ENCODE measurements at regions not wholly inside any gene's neighbourhood (a gene's known extent, or its start where the extent isn't known, plus 50 kb on each side); places are given as distances from the start of the nearest gene placed in this dataset.

DNA sequence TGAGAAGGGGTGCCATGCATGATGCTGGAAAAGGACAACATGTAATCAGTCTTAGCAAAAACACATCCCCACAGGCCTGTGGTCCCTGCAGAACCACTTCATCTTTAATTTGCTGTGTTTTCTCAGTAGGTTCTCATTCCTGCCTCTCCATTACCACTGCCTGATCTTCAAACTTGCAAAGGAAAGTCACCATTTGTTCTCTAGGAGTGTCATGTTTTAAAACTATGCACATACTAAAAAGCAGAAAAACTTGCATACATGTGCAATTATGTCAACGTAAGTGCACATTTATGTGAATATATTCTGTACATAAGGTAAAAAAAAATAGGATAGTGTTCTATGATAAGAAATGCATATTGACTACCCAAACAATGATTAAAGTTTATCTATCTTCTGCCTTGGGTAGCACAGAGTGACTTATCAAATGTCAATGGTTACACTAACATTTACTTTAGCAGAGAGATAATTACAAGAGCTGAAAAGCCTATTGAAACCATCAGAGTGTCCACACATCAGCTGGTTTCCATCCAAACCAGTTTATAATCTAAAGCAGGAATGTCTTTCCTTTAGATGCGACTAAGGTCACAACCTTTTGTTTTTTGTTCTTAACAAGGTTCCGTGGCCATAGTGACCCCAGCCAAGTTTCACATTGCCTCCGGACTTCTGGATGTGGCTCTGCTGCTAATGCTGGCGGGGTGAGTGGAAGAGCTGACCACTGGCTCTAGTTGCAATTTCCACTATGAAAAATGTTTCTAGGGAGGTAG, 58.7 kb upstream of the RMDN2 start:
- DNase-seq (ENCODE audit: low read depth) = no peak

GRCh38 chr2:37867166-37867565, 57.9 kb upstream of the RMDN2 start:
- no peak for DNase-seq (ENCODE audit: low read depth)

DNA sequence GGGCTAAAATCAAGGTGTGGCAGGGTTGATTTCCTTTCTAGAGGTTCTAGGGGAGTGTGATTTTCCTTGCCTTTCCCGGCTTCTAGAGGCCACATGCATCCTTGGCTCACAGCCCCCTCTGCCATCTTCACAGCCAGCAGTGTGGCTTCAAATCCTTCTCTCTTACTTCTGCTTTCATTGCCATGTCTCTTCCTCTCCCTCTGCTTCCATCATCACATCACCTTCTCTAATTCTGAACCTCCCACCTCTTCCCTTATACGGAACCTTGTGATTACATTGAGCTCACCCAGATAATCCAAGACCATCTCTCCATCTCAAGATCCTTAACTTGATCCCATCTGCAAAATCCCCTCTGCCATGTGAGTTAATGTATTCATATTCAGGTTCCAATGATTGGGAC, 56.2 kb upstream of the RMDN2 start:
- DNase-seq (ENCODE audit: low read depth) = no peak

DNA sequence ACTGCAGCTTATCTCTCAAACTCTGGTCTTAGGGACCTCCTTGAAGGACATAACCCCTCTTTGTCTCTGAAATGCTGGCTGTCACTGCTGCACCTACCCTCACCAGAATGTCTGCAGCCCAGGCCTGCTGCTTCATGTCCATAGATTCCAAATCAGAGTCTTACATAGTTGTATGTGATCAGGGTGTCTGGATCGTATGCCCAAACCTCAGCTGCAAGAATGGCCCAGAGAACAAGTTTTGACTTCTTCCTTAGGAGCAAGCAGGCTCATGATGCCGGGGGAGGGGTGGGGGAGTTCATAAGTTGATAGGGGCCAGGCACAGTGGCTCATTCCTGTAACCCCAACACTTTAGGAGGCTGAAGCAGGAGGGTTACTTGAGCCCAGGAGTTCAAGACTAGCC, 55.8 kb upstream of the RMDN2 start:
- no peak for DNase-seq (ENCODE audit: low read depth)

- peak; percentile 29 for DNase-seq (ENCODE audit: low read depth)
These were observed 55.3 kb upstream of the RMDN2 start for GRCh38 chr2:37869771-37870170.

- DNase-seq (ENCODE audit: low read depth) = no peak
These were observed 54.3 kb upstream of the RMDN2 start for GRCh38 chr2:37870829-37871228.

DNA sequence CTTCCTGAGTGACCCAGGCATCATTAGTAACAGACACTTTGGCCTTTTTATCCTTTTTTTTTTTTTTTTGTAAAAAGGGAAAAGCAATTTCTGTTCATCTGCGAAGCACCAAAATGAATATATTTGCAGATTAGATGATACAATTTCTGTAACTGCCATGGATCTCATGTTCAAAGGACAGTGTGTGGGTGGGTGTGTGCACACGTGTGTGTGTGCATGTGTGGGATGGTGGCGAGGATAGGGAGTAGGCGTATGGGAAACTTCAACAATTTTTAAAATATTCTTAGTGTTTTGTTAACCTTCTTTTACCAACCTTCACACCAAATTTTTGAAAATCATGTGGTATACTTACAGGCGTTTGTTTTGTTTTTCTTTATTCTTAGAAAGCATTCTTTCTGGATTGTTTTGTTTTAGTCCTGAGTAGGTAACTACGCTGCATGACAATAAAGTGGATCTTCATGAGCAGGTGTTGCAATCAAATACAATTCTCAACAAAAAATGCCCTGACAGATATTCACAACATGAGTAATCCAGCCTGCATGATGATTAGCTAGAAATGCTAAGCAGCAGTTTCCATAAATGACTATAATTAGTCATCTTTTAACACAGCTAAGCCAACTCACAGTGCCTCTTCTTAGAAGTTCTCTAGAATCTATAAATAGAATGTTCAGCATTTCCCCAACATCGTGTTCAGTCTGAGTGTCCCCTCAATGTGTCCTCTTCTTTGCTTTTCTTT, 53.5 kb upstream of the RMDN2 start:
- peak; percentile 87 for DNase-seq (ENCODE audit: low read depth)

DNA sequence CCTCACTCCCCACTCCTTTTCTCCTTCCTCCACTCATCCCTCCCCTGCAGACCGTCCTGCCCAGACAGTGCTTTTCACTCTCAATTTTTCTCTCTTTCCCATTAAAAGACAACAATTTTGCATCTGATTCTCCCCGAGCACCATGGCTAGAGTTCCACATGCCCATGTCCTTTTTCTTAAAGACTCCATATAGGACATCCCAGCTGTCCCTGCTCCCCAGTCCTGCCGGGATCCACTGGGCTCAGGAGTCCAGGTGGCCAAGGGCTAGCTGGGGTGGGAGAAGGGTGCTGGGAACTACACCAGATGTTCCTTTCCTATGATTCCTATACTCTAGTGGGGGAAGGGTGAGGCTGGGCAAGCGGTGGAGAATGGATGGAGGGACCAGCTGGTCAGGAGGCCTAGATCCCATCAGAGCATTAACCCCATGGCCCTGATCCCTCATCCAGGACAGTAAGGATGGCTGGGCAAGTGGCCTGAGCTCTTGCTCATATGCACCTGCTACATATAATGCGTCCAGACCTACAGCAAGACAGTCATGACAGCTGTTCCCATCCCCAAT, 52.8 kb upstream of the RMDN2 start:
- DNase-seq (ENCODE audit: low read depth) = no peak

GRCh38 chr2:37873229-37873628, 51.9 kb upstream of the RMDN2 start:
- no peak for DNase-seq (ENCODE audit: low read depth)

GRCh38 chr2:37873749-37874330, 51.2 kb upstream of the RMDN2 start:
- no peak for DNase-seq (ENCODE audit: low read depth)

DNA sequence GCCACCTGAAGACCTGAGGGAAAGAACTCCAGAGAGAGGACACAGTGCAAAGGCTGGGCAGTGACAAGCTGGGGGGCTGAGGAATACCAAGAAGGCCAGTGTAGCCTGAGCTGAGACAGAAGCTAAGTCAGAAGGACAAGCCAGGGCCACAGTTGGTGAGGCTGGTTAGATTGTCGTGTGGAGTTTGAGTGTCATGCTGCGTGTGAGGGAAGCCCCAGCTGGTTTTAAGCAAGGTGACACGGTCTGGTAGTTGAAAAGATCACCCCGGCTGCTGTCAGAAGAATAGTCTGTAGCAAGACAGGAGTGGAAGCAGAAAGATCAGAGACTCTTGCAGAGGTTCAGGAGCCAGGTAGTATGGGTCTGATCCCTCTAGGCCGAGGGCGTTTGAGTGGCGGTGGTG, 50.6 kb upstream of the RMDN2 start:
- no peak for DNase-seq (ENCODE audit: low read depth)

Measured in ELR (cell line).